ENCODE measurements at regions not wholly inside any gene's neighbourhood (a gene's known extent, or its start where the extent isn't known, plus 50 kb on each side); places are given as distances from the start of the nearest gene placed in this dataset.

GRCh38 chr4:36914106-36914505, 330.4 kb upstream of the NWD2 start:
- H3K4me1 ChIP-seq (ENCODE audit: control insufficient read depth in 1 of 2, low read depth in 2 of 2), result no peaks in the 10 kb centered on the region

GRCh38 chr4:36915717-36916116, 328.8 kb upstream of the NWD2 start:
- ATAC-seq (ENCODE audit: insufficient number of reproducible peaks, low FRiP score, low read depth), result no peak
- no peak for TF ChIP-seq CTCF (IDR thresholded peaks at IDR 0.05)
- Histone ChIP-seq H3K27me3 (replicated peaks; ENCODE audit: insufficient read depth) (no peaks in the 10 kb centered on the region), H3K4me3 (no peak overlapping the region), H3K36me3 (no peaks in the 10 kb centered on the region), H3K9me3 (no peaks in the 10 kb centered on the region), H3K27ac (no peak overlapping the region), H3K4me1 (ENCODE audit: control insufficient read depth in 1 of 2, low read depth in 2 of 2) (no peaks in the 10 kb centered on the region)
- DNase-seq (ENCODE audit: low spot score), result no peak

More at GRCh38 chr4:36914106-36914505, 330.4 kb upstream of the NWD2 start:
- TF ChIP-seq CTCF (IDR thresholded peaks at IDR 0.05), result no peak
- DNase-seq (ENCODE audit: low spot score), result no peak
- no peak for ATAC-seq (ENCODE audit: insufficient number of reproducible peaks, low FRiP score, low read depth)
- H3K27me3 ChIP-seq (replicated peaks; ENCODE audit: insufficient read depth), result no peaks in the 10 kb centered on the region
- H3K9me3 ChIP-seq, result no peaks in the 10 kb centered on the region
- H3K27ac ChIP-seq, result no peak overlapping the region
- no peak overlapping the region for H3K4me3 ChIP-seq
- no peaks in the 10 kb centered on the region for H3K36me3 ChIP-seq

GRCh38 chr4:36917413-36917812, 327.1 kb upstream of the NWD2 start:
- no peaks in the 10 kb centered on the region for H3K27me3 ChIP-seq (replicated peaks; ENCODE audit: insufficient read depth)
- no peaks in the 10 kb centered on the region for H3K9me3 ChIP-seq
- no peaks in the 10 kb centered on the region for H3K4me1 ChIP-seq (ENCODE audit: control insufficient read depth in 1 of 2, low read depth in 2 of 2)
- no peak overlapping the region for H3K27ac ChIP-seq
- H3K36me3 ChIP-seq, result no peaks in the 10 kb centered on the region
- no peak for DNase-seq (ENCODE audit: low spot score)
- TF ChIP-seq CTCF (IDR thresholded peaks at IDR 0.05), result no peak
- no peak for ATAC-seq (ENCODE audit: insufficient number of reproducible peaks, low FRiP score, low read depth)
- H3K4me3 ChIP-seq, result no peak overlapping the region

DNA sequence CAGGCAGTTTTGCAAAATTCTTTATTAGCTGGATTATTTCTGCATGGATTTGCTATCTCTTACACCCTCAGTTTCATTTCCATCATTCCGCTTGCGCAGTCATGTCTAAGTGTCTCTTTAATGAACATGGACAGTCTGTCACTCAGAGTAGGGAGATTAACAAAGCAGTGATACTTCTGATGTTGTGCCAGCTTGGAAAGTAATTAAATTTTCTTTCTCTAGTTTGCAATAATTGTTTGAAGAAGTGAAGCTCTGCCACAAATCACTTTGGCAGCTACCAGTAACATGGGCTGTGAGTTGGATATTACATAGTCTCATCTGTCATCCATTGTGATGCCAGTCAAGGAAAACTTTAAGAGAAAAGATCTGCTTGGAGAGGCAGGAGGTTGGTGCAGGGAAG, 324.8 kb upstream of the NWD2 start:
- DNase-seq (ENCODE audit: low spot score) (no peak), ATAC-seq (ENCODE audit: insufficient number of reproducible peaks, low FRiP score, low read depth) (no peak)
- no peaks in the 10 kb centered on the region for H3K36me3 ChIP-seq
- H3K27me3 ChIP-seq (replicated peaks; ENCODE audit: insufficient read depth), result no peaks in the 10 kb centered on the region
- no peaks in the 10 kb centered on the region for H3K4me1 ChIP-seq (ENCODE audit: control insufficient read depth in 1 of 2, low read depth in 2 of 2)
- TF ChIP-seq CTCF (IDR thresholded peaks at IDR 0.05), result no peak
- H3K4me3 ChIP-seq, result no peak overlapping the region
- H3K27ac ChIP-seq, result no peak overlapping the region
- H3K9me3 ChIP-seq, result no peaks in the 10 kb centered on the region

- TF ChIP-seq CTCF (IDR thresholded peaks at IDR 0.05), result no peak
These were observed 322.9 kb upstream of the NWD2 start for GRCh38 chr4:36921476-36922216.

More at GRCh38 chr4:36921476-36922216, 322.9 kb upstream of the NWD2 start:
- Histone ChIP-seq H3K9me3 (no peaks in the 10 kb centered on the region), H3K27ac (no peak overlapping the region), H3K4me3 (no peak overlapping the region), H3K4me1 (ENCODE audit: control insufficient read depth in 1 of 2, low read depth in 2 of 2) (no peaks in the 10 kb centered on the region), H3K27me3 (replicated peaks; ENCODE audit: insufficient read depth) (no peaks in the 10 kb centered on the region), H3K36me3 (no peaks in the 10 kb centered on the region)
- ATAC-seq (ENCODE audit: insufficient number of reproducible peaks, low FRiP score, low read depth) (no peak), DNase-seq (ENCODE audit: low spot score) (no peak)
